ENCODE measurements at regions not wholly inside any gene's neighbourhood (a gene's known extent, or its start where the extent isn't known, plus 50 kb on each side); places are given as distances from the start of the nearest gene placed in this dataset.

- H3K9me3 Mint-ChIP-seq (ENCODE audit: unreplicated experiment), result no peaks in the 10 kb centered on the region
- H3K27me3 Mint-ChIP-seq (ENCODE audit: unreplicated experiment), result peaks cover 10% of the 10 kb centered on the region
- peaks cover 2% of the 10 kb centered on the region for H3K4me1 Mint-ChIP-seq (ENCODE audit: unreplicated experiment)
- TF ChIP-seq CTCF (IDR thresholded peaks at IDR 0.05; ENCODE audit: unreplicated experiment), result no peak
- no peak overlapping the region for H3K4me3 Mint-ChIP-seq (ENCODE audit: unreplicated experiment)
- H3K36me3 Mint-ChIP-seq (ENCODE audit: low read depth, unreplicated experiment), result no peaks in the 10 kb centered on the region
- H3K27ac Mint-ChIP-seq (ENCODE audit: unreplicated experiment), result no peak overlapping the region
- DNase-seq (ENCODE audit: low spot score), result no peak
Measured at GRCh38 chr13:25044071-25044470, 51.9 kb upstream of the PABPC3 start.

Measured in endothelial cell (in vitro differentiated cells).